Caco-2 (cell line): ENCODE measurements at regions not wholly inside any gene's neighbourhood (a gene's known extent, or its start where the extent isn't known, plus 50 kb on each side); places are given as distances from the start of the nearest gene placed in this dataset.

Experiments used
- BruUV-seq: library from RNA; stranded (reverse); fragments of 400-500 nt; replicated peaks from 2 replicates; lab custom pipeline; 2021; lab: Mats Ljungman, UMichigan
- CTCF ChIA-PET: fragments of 300-600 bp; sonication (Branson Sonifier 250); formaldehyde crosslinking; loops from one replicate; lab custom pipeline; 2022; ENCODE audit warnings: antibody characterized with exemption; lab: Charles Lee
- POLR2A ChIA-PET: fragments of 300-600 bp; sonication (Branson Sonifier 250); formaldehyde crosslinking; loops from one replicate; lab custom pipeline; 2022; ENCODE audit warnings: antibody characterized with exemption; lab: Charles Lee
- DNase-seq, 2 experiments: peaks; one replicate each; pipeline versions ENCODE4 v3.0.0 to v3.0.0-alpha.2; 2020 to 2022
- H3K27me3 ChIP-seq: replicated peaks from 2 replicates; pipeline ENCODE4 v1.6.0; 2011; ENCODE audit warnings: low read length; ENCODE audit not compliant: control insufficient read depth, insufficient read depth
- H3K36me3 ChIP-seq: 2 replicates; pipeline ENCODE4 v1.5.1; 2011; ENCODE audit warnings: low read length; ENCODE audit not compliant: control insufficient read depth, insufficient read depth
- H3K4me1 ChIP-seq: fragments of 250-450 bp; sonication (Bioruptor Pico); 2 replicates; pipeline ENCODE4 v1.5.1; 2020; ENCODE audit warnings: mild to moderate bottlenecking
- H3K4me3 ChIP-seq: 2 replicates; pipeline ENCODE4 v1.5.1; 2011; ENCODE audit warnings: low read depth, mild to moderate bottlenecking, control low read depth, low read length
- H3K9me3 ChIP-seq: fragments of 250-450 bp; sonication (Bioruptor Pico); 2 replicates; pipeline ENCODE4 v1.5.1; 2020; ENCODE audit warnings: mild to moderate bottlenecking, moderate library complexity
- H3K27ac Mint-ChIP-seq: one replicate; pipeline ENCODE4 v1.8.0; 2022; ENCODE audit warnings: mixed read lengths; ENCODE audit not compliant: unreplicated experiment
- H3K27me3 Mint-ChIP-seq: one replicate; pipeline ENCODE4 v1.8.0; 2022; ENCODE audit warnings: mixed read lengths; ENCODE audit not compliant: insufficient read depth, unreplicated experiment
- H3K36me3 Mint-ChIP-seq: one replicate; pipeline ENCODE4 v1.8.0; 2022; ENCODE audit warnings: mild to moderate bottlenecking, mixed read lengths; ENCODE audit not compliant: insufficient read depth, unreplicated experiment
- H3K4me1 Mint-ChIP-seq: one replicate; pipeline ENCODE4 v1.8.0; 2022; ENCODE audit warnings: low read depth, mixed read lengths; ENCODE audit not compliant: unreplicated experiment
- H3K4me3 Mint-ChIP-seq: one replicate; pipeline ENCODE4 v1.8.0; 2022; ENCODE audit warnings: mild to moderate bottlenecking, moderate library complexity, mixed read lengths; ENCODE audit not compliant: unreplicated experiment
- H3K9me3 Mint-ChIP-seq: one replicate; pipeline ENCODE4 v1.8.0; 2022; ENCODE audit warnings: mixed read lengths; ENCODE audit not compliant: unreplicated experiment
- CTCF ChIP-seq, 2 experiments: fragments of 200-600 bp in 1 of 2; IDR thresholded peaks; 1 replicate in 1 of 2; 2 replicates in 1 of 2; pipeline versions ENCODE4 v1.5.1 to v1.8.0; 2011 to 2022; ENCODE audit warnings: antibody characterized with exemption in 1 of 2, control low read depth in 1 of 2, inconsistent platforms in 1 of 2, low read depth in 1 of 2, low read length in 1 of 2, mild to moderate bottlenecking in 1 of 2, moderate library complexity in 1 of 2; ENCODE audit not compliant: insufficient read depth in 1 of 2, severe bottlenecking in 1 of 2, unreplicated experiment in 1 of 2
- intact Hi-C: fragments of 100-400 bp; cut with micrococcal nuclease; formaldehyde crosslinking; loops from one replicate; pipeline ENCODE4 v1.10.0; 2022; ENCODE audit not compliant: unreplicated experiment

GRCh38 chr13:62973804-62974203, 1558.2 kb upstream of the PCDH20 start:
- intact Hi-C loops = no loop called here
- H3K27ac Mint-ChIP-seq = no peak overlapping the region
- Histone ChIP-seq H3K9me3 (no peaks in the 10 kb centered on the region), H3K4me1 (no peaks in the 10 kb centered on the region), H3K27me3 (no peaks in the 10 kb centered on the region), H3K36me3 (no peaks in the 10 kb centered on the region), H3K4me3 (no peak overlapping the region)
- CTCF ChIA-PET = no interaction called here
- no peaks in the 10 kb centered on the region for H3K27me3 Mint-ChIP-seq
- POLR2A ChIA-PET = no interaction called here
- no peak overlapping the region for H3K4me3 Mint-ChIP-seq
- H3K4me1 Mint-ChIP-seq = no peaks in the 10 kb centered on the region
- BruUV-seq = no TSS peak
- DNase-seq = no peak
- TF ChIP-seq CTCF (IDR thresholded peaks at IDR 0.05; ENCODE audit: insufficient read depth in 1 of 2, low read depth in 1 of 2, low read length in 1 of 2, severe bottlenecking in 1 of 2, unreplicated experiment in 1 of 2) = no peak
- H3K9me3 Mint-ChIP-seq = peaks cover 19% of the 10 kb centered on the region
- no peaks in the 10 kb centered on the region for H3K36me3 Mint-ChIP-seq

GRCh38 chr13:62964522-62964921, 1548.9 kb upstream of the PCDH20 start:
- ChIA-PET CTCF (no interaction called here), POLR2A (no interaction called here)
- Mint-ChIP-seq H3K4me3 (no peak overlapping the region), H3K27me3 (no peaks in the 10 kb centered on the region), H3K27ac (no peak overlapping the region), H3K9me3 (peaks cover 12% of the 10 kb centered on the region), H3K4me1 (no peaks in the 10 kb centered on the region), H3K36me3 (no peaks in the 10 kb centered on the region)
- no TSS peak for BruUV-seq
- Histone ChIP-seq H3K4me3 (no peak overlapping the region), H3K4me1 (no peaks in the 10 kb centered on the region), H3K27me3 (no peaks in the 10 kb centered on the region), H3K36me3 (no peaks in the 10 kb centered on the region), H3K9me3 (no peaks in the 10 kb centered on the region)
- TF ChIP-seq CTCF (IDR thresholded peaks at IDR 0.05; ENCODE audit: insufficient read depth in 1 of 2, low read depth in 1 of 2, low read length in 1 of 2, severe bottlenecking in 1 of 2, unreplicated experiment in 1 of 2) = no peak
- no peak for DNase-seq
- intact Hi-C loops = no loop called here

- DNase-seq = no peak
- H3K4me1 Mint-ChIP-seq = no peaks in the 10 kb centered on the region
- intact Hi-C loops = no loop called here
- no peaks in the 10 kb centered on the region for H3K36me3 Mint-ChIP-seq
- H3K4me3 Mint-ChIP-seq = no peak overlapping the region
- TF ChIP-seq CTCF (IDR thresholded peaks at IDR 0.05; ENCODE audit: insufficient read depth in 1 of 2, low read depth in 1 of 2, low read length in 1 of 2, severe bottlenecking in 1 of 2, unreplicated experiment in 1 of 2) = no peak
- H3K27me3 Mint-ChIP-seq = no peaks in the 10 kb centered on the region
- no peaks in the 10 kb centered on the region for H3K9me3 ChIP-seq
- H3K36me3 ChIP-seq = no peaks in the 10 kb centered on the region
- ChIA-PET POLR2A (no interaction called here), CTCF (no interaction called here)
- BruUV-seq = no TSS peak
- H3K4me3 ChIP-seq = no peak overlapping the region
- peaks cover 12% of the 10 kb centered on the region for H3K9me3 Mint-ChIP-seq
- H3K4me1 ChIP-seq = no peaks in the 10 kb centered on the region
- H3K27ac Mint-ChIP-seq = no peak overlapping the region
- H3K27me3 ChIP-seq = no peaks in the 10 kb centered on the region
Measured at GRCh38 chr13:62960723-62961122, 1545.1 kb upstream of the PCDH20 start.
